Activated T-helper 2 cell treated with anti-CD3 and anti-CD28 coated beads, Interferon-gamma antibody, Interleukin-2, Interleukin-4, amounts not matched to agents 10 μg/mL and 5 μg/mL and 100 μg/mL, durations not matched to agents 14 hours and 24 hours and 36 hours (primary cell): ENCODE measurements at regions not wholly inside any gene's neighbourhood (a gene's known extent, or its start where the extent isn't known, plus 50 kb on each side); places are given as distances from the start of the nearest gene placed in this dataset.
"Not testable (repeated sequence)": the region's sequence is repeated elsewhere in the genome, so short reads cannot be mapped to it uniquely, and the experiment has no call there.

Experiments
- DNase-seq: peaks from one replicate; pipeline ENCODE4 v3.0.0; 2021; ENCODE audit warnings: low spot score
- H3K27ac Mint-ChIP-seq: one replicate; pipeline ENCODE4 v1.8.0; 2021; ENCODE audit warnings: mixed read lengths
- H3K27me3 Mint-ChIP-seq: one replicate; pipeline ENCODE4 v1.8.0; 2021; ENCODE audit warnings: low read depth, mixed read lengths
- H3K36me3 Mint-ChIP-seq: one replicate; pipeline ENCODE4 v1.8.0; 2021; ENCODE audit warnings: low read depth, mixed read lengths
- H3K4me1 Mint-ChIP-seq: one replicate; pipeline ENCODE4 v1.8.0; 2021; ENCODE audit warnings: low read depth, mixed read lengths
- H3K4me3 Mint-ChIP-seq: one replicate; pipeline ENCODE4 v1.8.0; 2021; ENCODE audit warnings: low read depth, mild to moderate bottlenecking, moderate library complexity, mixed read lengths
- H3K9me3 Mint-ChIP-seq: one replicate; pipeline ENCODE4 v1.8.0; 2021; ENCODE audit warnings: mixed read lengths
- intact Hi-C: fragments of 100-400 bp; cut with micrococcal nuclease; formaldehyde crosslinking; loops from one replicate; pipeline ENCODE4 v1.15.1; 2023

DNA sequence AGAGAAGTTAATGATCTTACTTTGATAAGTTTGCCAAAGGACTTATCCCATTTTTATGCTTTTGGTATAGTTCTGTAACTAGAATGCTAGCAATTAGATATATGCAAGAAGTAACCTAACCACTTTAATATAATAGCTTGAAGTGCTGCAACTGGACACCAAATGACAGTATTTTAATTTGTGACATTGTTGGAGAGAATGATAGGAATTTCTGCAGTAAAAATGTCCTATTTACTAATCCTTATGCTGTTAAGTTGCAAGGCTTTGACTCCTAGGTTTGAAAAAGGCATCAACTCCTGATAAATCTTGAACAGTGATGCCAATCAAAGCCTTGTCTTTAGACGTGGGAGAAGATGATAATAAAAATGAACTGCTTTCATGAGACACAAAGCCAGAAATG is 726.0 kb upstream of the GJE1 start:
- DNase-seq, result no peak
- Mint-ChIP-seq H3K9me3 (peaks cover 17% of the 10 kb centered on the region), H3K36me3 (no peaks in the 10 kb centered on the region), H3K27me3 (no peaks in the 10 kb centered on the region), H3K4me3 (no peak overlapping the region), H3K27ac (no peak overlapping the region), H3K4me1 (peaks cover 6% of the 10 kb centered on the region)
- intact Hi-C loops, result no loop called here

DNA sequence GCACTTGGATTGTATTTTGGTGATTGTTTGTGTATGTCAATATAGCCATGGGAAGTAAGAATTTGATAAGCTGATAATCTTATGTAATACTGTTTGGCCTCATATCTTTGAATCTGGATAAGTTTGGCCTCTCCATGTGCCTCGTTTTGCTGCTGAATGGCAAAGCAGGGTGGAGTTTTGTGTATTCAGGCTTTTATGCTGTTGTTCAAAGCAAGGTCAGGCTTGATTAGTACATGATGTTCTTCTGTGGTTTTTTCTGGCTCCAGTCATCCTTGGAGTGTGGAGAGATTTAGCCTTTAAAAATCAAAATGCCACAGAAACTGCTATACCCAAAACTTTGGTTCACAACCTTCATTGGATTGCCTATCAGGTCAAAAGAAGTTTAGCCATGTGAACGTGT is 728.9 kb upstream of the GJE1 start:
- Mint-ChIP-seq H3K4me1 (peaks cover 6% of the 10 kb centered on the region), H3K27ac (no peak overlapping the region), H3K36me3 (no peaks in the 10 kb centered on the region), H3K27me3 (no peaks in the 10 kb centered on the region), H3K9me3 (peaks cover 12% of the 10 kb centered on the region), H3K4me3 (no peak overlapping the region)
- no peak for DNase-seq
- intact Hi-C loops, result no loop called here

GRCh38 chr6:141403103-141403502 is 729.6 kb upstream of the GJE1 start:
- Mint-ChIP-seq H3K4me3 (no peak overlapping the region), H3K27ac (no peak overlapping the region), H3K36me3 (no peaks in the 10 kb centered on the region), H3K27me3 (no peaks in the 10 kb centered on the region), H3K9me3 (peaks cover 6% of the 10 kb centered on the region), H3K4me1 (peaks cover 6% of the 10 kb centered on the region)
- DNase-seq, result no peak
- intact Hi-C loops, result no loop called here

- H3K36me3 Mint-ChIP-seq, result no peaks in the 10 kb centered on the region
Observed at GRCh38 chr6:141402489-141402888, 730.2 kb upstream of the GJE1 start.

GRCh38 chr6:141401851-141402250 is 730.9 kb upstream of the GJE1 start:
- DNase-seq, result no peak
- Mint-ChIP-seq H3K9me3 (peaks cover 4% of the 10 kb centered on the region), H3K36me3 (no peaks in the 10 kb centered on the region), H3K4me1 (peaks cover 6% of the 10 kb centered on the region), H3K27me3 (no peaks in the 10 kb centered on the region), H3K4me3 (no peak overlapping the region), H3K27ac (no peak overlapping the region)
- intact Hi-C loops, result no loop called here

More at GRCh38 chr6:141402489-141402888, 730.2 kb upstream of the GJE1 start:
- peaks cover 6% of the 10 kb centered on the region for H3K9me3 Mint-ChIP-seq
- no peak overlapping the region for H3K27ac Mint-ChIP-seq
- H3K4me3 Mint-ChIP-seq, result no peak overlapping the region
- no peaks in the 10 kb centered on the region for H3K27me3 Mint-ChIP-seq
- peaks cover 6% of the 10 kb centered on the region for H3K4me1 Mint-ChIP-seq
- DNase-seq, result no peak
- intact Hi-C loops, result no loop called here

GRCh38 chr6:141401168-141401567 is 731.6 kb upstream of the GJE1 start:
- no peaks in the 10 kb centered on the region for H3K36me3 Mint-ChIP-seq
- H3K27ac Mint-ChIP-seq, result no peak overlapping the region
- no peak for DNase-seq
- peaks cover 6% of the 10 kb centered on the region for H3K4me1 Mint-ChIP-seq
- no peak overlapping the region for H3K4me3 Mint-ChIP-seq
- no peaks in the 10 kb centered on the region for H3K27me3 Mint-ChIP-seq
- H3K9me3 Mint-ChIP-seq, result no peaks in the 10 kb centered on the region
- intact Hi-C loops, result no loop called here

- no peak for DNase-seq
- Mint-ChIP-seq H3K27me3 (no peaks in the 10 kb centered on the region), H3K36me3 (no peaks in the 10 kb centered on the region), H3K4me1 (peaks cover 6% of the 10 kb centered on the region), H3K9me3 (no peaks in the 10 kb centered on the region), H3K27ac (no peak overlapping the region), H3K4me3 (no peak overlapping the region)
- intact Hi-C loops, result no loop called here
Observed at GRCh38 chr6:141398949-141399348, 733.8 kb upstream of the GJE1 start.

GRCh38 chr6:141395443-141396008 is 737.2 kb upstream of the GJE1 start:
- Mint-ChIP-seq H3K36me3 (no peaks in the 10 kb centered on the region), H3K4me1 (no peaks in the 10 kb centered on the region), H3K27me3 (peaks cover 5% of the 10 kb centered on the region), H3K27ac (no peak overlapping the region), H3K9me3 (no peaks in the 10 kb centered on the region), H3K4me3 (no peak overlapping the region)
- DNase-seq, result no peak
- intact Hi-C loops, result no loop called here

DNA sequence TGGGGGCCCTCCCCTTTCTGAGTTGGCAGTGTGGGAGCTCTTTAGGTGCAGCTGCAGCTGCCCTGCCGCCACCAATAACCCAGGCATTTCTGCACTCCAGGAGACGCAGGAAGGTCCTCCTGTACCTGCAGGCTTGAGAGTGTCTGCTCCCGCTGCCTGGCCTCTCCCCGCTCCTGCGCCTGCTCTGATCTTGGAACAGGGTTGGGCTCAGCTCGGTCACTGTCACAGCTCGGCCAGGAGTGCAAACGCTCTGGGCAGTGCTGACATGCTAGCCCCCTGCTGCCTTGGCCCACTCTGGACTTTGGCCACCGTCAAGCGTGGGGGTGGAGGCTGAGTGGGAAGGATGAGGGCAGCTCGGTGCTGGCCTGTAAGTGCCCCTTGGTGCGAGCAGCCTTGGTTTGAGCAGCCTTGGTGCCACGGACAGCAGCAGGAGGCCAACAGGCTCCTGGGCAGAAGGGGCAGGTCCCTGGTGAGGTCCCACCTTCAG is 738.1 kb upstream of the GJE1 start:
- H3K27ac Mint-ChIP-seq, result no peak overlapping the region
- no peaks in the 10 kb centered on the region for H3K36me3 Mint-ChIP-seq
- H3K27me3 Mint-ChIP-seq, result peaks cover 5% of the 10 kb centered on the region
- intact Hi-C loops, result loop anchor here (5.0 kb wide), 1 partner anchor 87 kb away; no protein-coding TSS in a partner anchor
- no peaks in the 10 kb centered on the region for H3K9me3 Mint-ChIP-seq
- H3K4me3 Mint-ChIP-seq, result no peak overlapping the region
- H3K4me1 Mint-ChIP-seq, result no peaks in the 10 kb centered on the region
- no peak for DNase-seq

DNA sequence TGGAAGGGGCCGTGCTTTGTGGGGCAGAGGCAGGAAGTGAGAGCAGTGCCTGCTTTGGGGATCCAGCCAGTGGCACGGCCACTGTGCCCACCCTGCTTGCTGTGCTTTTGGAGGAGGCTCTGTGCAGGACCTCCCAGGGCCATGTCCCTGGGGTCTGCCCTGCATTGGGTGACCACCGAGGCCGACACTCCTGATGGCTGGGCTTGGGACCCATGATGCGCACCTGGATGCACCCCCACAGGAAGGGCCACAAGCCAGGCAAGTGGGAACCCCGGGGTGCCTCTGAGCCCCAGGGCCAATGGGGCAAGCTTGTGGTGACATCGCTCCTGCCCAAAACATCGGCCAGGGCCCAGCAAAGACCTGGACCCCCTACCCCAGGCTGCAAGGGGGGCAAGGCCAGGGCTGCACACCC is 738.6 kb upstream of the GJE1 start:
- Mint-ChIP-seq H3K4me1 (no peaks in the 10 kb centered on the region), H3K4me3 (no peak overlapping the region), H3K27me3 (peaks cover 5% of the 10 kb centered on the region), H3K27ac (no peak overlapping the region), H3K9me3 (no peaks in the 10 kb centered on the region), H3K36me3 (no peaks in the 10 kb centered on the region)
- DNase-seq, result no peak
- intact Hi-C loops, result loop anchor here (5.0 kb wide), 1 partner anchor 87 kb away; no protein-coding TSS in a partner anchor

DNA sequence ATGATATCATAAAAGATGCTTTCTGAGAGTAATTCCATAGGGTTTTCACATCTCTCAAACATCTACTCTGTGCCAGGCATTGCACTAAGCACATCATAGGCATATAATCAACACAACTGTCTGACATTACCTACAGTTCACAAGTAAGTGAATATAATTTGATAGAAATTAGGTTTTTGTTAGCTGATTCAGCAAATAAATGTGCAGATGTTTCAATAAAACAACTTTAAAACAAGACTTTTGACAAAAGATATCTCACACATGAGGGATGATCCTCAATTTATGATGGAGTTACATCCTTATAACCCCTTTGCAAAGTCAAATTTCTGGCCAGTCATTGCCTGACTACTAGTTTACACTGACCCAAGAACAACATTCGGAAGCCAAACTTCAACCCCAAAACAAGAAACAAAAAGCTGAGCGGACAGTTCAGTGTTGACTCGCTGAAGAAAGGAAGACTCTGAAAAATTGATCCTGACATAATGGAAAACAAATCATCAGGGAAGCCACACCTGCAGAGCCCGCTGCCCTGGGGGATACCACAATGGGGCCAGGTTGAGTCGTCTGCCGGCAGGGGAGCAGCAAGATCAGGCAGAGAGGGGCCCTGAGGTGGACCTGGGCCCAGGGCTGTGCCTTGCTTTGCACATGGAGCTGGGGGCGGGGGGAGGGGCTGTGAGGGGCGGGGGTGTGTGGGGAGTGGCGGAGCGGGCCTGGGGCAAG is 739.2 kb upstream of the GJE1 start:
- H3K27me3 Mint-ChIP-seq, result peaks cover 5% of the 10 kb centered on the region
- H3K36me3 Mint-ChIP-seq, result no peaks in the 10 kb centered on the region
- no peaks in the 10 kb centered on the region for H3K4me1 Mint-ChIP-seq
- intact Hi-C loops, result loop anchor here (5.0 kb wide), 1 partner anchor 86 kb away; no protein-coding TSS in a partner anchor
- no peak overlapping the region for H3K27ac Mint-ChIP-seq
- no peak for DNase-seq
- H3K4me3 Mint-ChIP-seq, result no peak overlapping the region
- no peaks in the 10 kb centered on the region for H3K9me3 Mint-ChIP-seq

DNA sequence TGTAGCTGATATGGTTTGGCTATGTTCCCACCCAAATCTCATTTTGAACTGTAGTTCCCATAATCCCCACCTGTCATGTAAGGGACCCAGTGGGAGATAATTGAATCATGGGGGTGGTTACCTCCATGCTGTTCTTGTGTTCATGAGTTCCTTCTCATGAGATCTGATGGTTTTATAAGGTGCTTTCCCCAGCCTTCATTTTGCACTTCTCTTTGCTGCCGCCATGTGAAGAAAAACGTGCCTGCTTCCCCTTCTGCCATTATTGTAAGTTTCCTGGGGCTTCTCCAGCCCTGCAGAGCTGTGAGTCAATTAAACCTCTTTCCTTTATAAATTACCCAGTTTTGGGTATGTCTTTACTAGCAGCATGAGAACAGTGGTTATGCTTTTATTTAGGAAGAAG is 741.6 kb upstream of the GJE1 start:
- not testable (repeated sequence) for DNase-seq, H3K4me1 Mint-ChIP-seq, H3K27me3 Mint-ChIP-seq, H3K36me3 Mint-ChIP-seq, H3K4me3 Mint-ChIP-seq, H3K27ac Mint-ChIP-seq, H3K9me3 Mint-ChIP-seq
- intact Hi-C loops, result loop anchor here (5.0 kb wide), 1 partner anchor 84 kb away; no protein-coding TSS in a partner anchor

DNA sequence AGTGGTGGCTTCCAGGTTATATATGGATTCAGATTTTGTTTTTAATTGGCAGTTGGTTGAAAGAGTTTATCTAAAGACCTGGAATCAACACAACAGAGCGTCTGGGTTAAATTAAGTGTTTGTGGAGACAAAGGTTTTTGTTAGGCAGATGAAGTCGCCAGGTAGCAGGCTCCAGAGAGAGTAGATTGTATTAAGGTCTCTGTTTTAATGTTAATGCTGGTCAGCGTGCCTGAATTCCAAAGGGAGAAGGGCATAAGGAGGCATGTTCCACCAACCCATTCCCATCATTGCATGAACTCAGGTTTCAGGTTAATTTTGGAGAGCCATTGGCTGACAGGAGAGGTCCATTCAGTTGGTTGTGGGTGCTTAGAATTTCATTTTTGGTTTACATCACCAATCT is 744.1 kb upstream of the GJE1 start:
- DNase-seq, result no peak
- H3K27ac Mint-ChIP-seq, result no peak overlapping the region
- no peaks in the 10 kb centered on the region for H3K36me3 Mint-ChIP-seq
- peaks cover 5% of the 10 kb centered on the region for H3K27me3 Mint-ChIP-seq
- H3K4me3 Mint-ChIP-seq, result no peak overlapping the region
- intact Hi-C loops, result no loop called here
- H3K9me3 Mint-ChIP-seq, result no peaks in the 10 kb centered on the region
- no peaks in the 10 kb centered on the region for H3K4me1 Mint-ChIP-seq
